ENCODE measurements at regions not wholly inside any gene's neighbourhood (a gene's known extent, or its start where the extent isn't known, plus 50 kb on each side); places are given as distances from the start of the nearest gene placed in this dataset.

- FAIRE-seq (no peak), ATAC-seq (no peak)
- 90 to 100% methylated on average over 1 of the region's 1 CpG for WGBS, 2 donors
Observed at GRCh38 chr5:96067251-96067650, 105.6 kb upstream of the ELL2 start.

GRCh38 chr5:96066386-96066719 lies 104.7 kb upstream of the ELL2 start:
- Histone ChIP-seq H3K4me3 (no peak overlapping the region), H3K9me3 (no peaks in the 10 kb centered on the region), H3K4me1 (peaks cover 0 to 8% (median 5%) of the 10 kb centered on the region in 3 donors), H3K36me3 (no peaks in the 10 kb centered on the region), H3K27ac (no peak overlapping the region), H3K27me3 (no peaks in the 10 kb centered on the region)
- DNase-seq, result no peak
- intact Hi-C loops (cut with DNase I), result no loop called here
- ATAC-seq, result no peak
- no peak for TF ChIP-seq CTCF (IDR thresholded peaks at IDR 0.05)
- WGBS, 2 donors, result 60 to 65% methylated on average over 1 of the region's 1 CpG
- no peak for FAIRE-seq

More at GRCh38 chr5:96067251-96067650, 105.6 kb upstream of the ELL2 start:
- Histone ChIP-seq H3K4me1 (peaks cover 0 to 8% (median 5%) of the 10 kb centered on the region in 3 donors), H3K27me3 (no peaks in the 10 kb centered on the region), H3K4me3 (no peak overlapping the region), H3K27ac (no peak overlapping the region), H3K9me3 (no peaks in the 10 kb centered on the region), H3K36me3 (no peaks in the 10 kb centered on the region)
- no peak for DNase-seq
- intact Hi-C loops (cut with DNase I), result no loop called here
- no peak for TF ChIP-seq CTCF (IDR thresholded peaks at IDR 0.05)

DNA sequence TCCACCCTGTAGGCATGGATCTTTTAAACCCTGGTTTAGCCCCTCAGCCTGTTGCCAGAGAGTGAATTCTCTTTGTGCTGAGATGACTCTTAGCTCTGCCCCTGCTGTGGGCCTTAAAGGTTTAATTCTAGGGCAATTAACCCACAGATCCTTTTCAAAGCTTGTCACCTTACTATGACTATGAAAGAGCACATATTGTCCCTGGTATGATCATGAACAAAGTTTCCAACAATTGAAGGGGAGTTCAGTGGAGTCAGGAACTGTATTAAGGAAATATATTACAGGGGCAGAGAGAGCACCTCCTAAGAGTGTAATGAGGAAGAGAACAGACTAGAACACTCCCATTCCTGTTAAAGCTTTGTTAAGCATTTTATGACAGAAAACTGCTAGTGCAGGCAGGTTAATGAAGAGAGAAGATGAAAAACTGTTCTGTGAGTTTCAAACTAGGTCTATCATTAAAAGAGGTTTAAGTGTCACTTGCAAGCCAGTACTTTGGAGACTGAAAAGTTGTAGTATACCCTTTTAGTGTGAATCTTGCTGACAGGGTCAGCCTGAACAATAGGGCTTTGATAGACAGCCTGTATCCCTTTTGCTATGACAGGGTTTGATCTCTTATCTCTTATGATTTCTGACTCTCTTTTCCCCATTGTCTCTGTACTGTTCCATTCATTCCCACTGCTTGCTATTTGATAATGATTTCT lies 104.2 kb upstream of the ELL2 start:
- intact Hi-C loops (cut with DNase I), result no loop called here
- FAIRE-seq (no peak), DNase-seq (no peak), ATAC-seq (peak in 3 of 4 donors; percentile 22 to 44 (median 43))
- Histone ChIP-seq H3K4me3 (no peak overlapping the region), H3K9me3 (no peaks in the 10 kb centered on the region), H3K4me1 (peaks cover 0 to 8% (median 5%) of the 10 kb centered on the region in 3 donors), H3K27ac (no peak overlapping the region), H3K27me3 (no peaks in the 10 kb centered on the region), H3K36me3 (no peaks in the 10 kb centered on the region)
- TF ChIP-seq CTCF (IDR thresholded peaks at IDR 0.05), result no peak

- TF ChIP-seq CTCF (IDR thresholded peaks at IDR 0.05), result no peak
- DNase-seq (no peak), FAIRE-seq (no peak), ATAC-seq (peak in 1 of 4 donors; percentile 11)
- intact Hi-C loops (cut with DNase I), result no loop called here
- H3K27me3 ChIP-seq, result no peaks in the 10 kb centered on the region
- no peak overlapping the region for H3K4me3 ChIP-seq
- H3K36me3 ChIP-seq, result no peaks in the 10 kb centered on the region
- 87 to 94% methylated on average over 2 of the region's 2 CpGs for WGBS, 2 donors
- no peak overlapping the region for H3K27ac ChIP-seq
- H3K4me1 ChIP-seq, result peaks cover 0 to 8% (median 5%) of the 10 kb centered on the region in 3 donors
- H3K9me3 ChIP-seq, result no peaks in the 10 kb centered on the region
Observed at GRCh38 chr5:96064877-96065276, 103.2 kb upstream of the ELL2 start.

DNA sequence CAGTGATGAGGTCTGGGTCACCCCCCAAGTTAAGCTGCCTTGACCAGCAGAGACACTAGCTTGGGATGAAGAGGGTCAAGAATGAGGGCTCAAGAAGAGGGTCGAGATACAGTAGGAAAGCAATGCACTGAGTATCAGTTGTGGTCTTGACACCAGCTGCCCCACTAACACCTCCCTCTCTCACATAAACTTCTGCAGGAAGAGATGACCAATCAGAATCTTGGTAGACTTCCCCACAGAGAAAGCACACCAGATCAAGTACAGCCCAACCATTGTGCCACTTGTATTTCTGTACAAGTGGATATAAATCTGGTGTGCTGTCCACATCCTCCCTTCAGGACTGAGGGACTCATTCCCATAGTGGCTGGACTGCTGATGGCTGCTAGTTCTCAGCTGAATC lies 101.2 kb upstream of the ELL2 start:
- Histone ChIP-seq H3K4me1 (peaks cover 0 to 8% (median 5%) of the 10 kb centered on the region in 3 donors), H3K27me3 (no peaks in the 10 kb centered on the region), H3K36me3 (no peaks in the 10 kb centered on the region), H3K9me3 (no peaks in the 10 kb centered on the region), H3K4me3 (no peak overlapping the region), H3K27ac (no peak overlapping the region)
- FAIRE-seq (no peak), ATAC-seq (no peak), DNase-seq (no peak)
- 88 to 100% methylated on average over 1 of the region's 1 CpG for WGBS, 2 donors
- TF ChIP-seq CTCF (IDR thresholded peaks at IDR 0.05), result no peak
- intact Hi-C loops (cut with DNase I), result no loop called here

All from pancreas (tissue), 10 donors.